ENCODE measurements at regions not wholly inside any gene's neighbourhood (a gene's known extent, or its start where the extent isn't known, plus 50 kb on each side); places are given as distances from the start of the nearest gene placed in this dataset.
A peak's percentile ranks its signal among the peaks of the same experiment; 100 is the strongest.
"Not testable (repeated sequence)": the region's sequence is repeated elsewhere in the genome, so short reads cannot be mapped to it uniquely, and the experiment has no call there.

DNA sequence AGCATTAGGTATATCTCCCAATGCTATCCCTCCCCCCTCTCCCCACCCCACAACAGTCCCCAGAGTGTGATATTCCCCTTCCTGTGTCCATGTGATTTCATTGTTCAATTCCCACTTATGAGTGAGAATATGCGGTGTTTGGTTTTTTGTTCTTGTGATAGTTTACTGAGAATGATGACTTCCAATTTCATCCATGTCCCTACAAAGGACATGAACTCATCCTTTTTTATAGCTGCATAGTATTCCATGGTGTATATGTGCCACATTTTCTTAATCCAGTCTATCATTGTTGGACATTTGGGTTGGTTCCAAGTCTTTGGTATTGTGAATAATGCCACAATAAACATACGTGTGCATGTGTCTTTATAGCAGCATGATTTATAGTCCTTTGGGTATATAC lies 194.6 kb upstream of the WSB1 start:
- not testable (repeated sequence) for ATAC-seq

DNA sequence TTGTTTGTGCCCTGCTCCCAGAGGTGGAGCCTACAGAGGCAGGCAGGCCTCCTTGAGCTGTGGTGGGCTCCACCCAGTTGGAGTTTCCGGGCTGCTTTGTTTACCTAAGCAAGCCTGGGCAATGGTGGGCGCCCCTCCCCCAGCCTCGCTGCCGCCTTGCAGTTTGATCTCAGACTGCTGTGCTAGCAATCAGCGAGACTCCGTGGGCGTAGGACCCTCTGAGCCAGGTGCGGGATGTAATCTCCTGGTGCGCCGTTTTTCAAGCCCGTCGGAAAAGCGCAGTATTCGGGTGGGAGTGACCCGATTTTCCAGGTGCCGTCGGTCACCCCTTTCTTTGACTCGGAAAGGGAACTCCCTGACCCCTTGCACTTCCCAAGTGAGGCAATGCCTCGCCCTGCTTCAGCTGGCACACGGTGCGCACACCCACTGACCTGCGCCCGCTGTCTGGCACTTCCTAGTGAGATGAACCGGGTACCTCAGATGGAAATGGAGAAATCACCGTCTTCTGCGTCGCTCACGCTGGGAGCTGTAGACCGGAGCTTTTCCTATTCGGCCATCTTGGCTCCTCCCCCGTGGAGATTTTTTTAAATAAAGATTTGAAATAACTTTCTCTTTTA lies 189.2 kb upstream of the WSB1 start:
- not testable (repeated sequence) for ATAC-seq

DNA sequence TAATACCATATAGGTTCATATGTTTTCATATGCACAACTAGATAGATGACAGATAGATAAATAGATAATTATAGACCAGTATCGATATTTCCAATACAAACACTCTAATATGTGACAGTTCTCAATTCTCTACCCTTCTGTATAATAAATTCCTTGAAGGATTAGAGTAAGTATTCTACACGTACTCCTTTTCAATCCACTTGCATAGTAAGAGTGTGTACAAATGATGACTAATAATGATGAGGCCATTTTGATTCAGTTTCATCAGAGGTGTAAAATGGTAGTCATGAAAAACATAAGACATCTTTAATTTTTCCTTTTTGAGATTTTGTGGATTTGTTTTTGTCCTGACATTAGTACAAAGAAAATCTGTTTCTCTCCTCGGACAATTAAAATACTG lies 188.3 kb upstream of the WSB1 start:
- ATAC-seq: no peak

DNA sequence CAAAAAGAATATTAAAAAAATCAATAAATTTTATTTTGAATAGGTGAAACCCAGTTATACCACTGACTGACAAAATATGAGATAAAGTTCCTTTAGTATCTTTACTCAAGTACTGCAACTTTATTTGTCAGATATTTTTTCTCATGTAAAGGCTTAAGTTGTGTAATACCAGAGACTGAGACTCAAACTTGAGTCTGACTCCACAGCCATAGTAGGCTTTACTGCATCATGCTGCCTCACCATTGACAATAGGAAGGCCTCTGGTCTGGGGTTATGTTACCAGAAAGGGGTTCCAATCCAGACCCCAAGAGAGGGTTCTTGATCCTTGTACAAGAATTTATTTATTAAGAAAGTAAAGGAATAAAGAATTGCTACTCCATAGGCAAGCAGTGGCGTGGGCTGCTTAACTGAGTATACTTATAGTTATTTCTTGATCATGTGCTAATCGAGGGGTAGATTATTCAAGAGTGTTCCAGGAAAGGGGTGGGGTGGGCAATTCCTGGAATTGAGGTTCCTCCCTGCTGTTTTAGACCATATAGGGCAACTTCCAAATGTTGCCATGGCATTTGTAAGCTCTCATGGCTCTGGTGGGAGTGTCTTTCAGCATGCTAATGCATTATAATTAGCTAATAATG lies 187.4 kb upstream of the WSB1 start:
- ATAC-seq: no peak

DNA sequence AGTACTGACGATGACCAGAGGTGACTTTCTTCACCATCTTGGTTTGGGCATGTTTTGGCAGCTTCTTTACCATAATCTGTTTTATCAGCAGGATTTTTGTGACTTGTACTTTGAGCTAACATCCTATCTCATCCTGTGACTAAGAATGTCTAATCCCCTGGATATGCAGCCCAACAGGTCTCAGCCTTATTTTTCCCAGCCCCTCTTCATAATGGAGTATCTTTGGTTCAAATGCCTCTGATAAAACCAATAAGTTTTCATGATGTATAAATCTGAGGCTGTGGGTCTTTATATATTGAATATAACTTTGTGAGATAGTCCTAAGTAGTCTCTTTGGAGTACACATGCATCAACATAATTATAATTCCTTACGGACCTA lies 186.9 kb upstream of the WSB1 start:
- no peak for ATAC-seq

DNA sequence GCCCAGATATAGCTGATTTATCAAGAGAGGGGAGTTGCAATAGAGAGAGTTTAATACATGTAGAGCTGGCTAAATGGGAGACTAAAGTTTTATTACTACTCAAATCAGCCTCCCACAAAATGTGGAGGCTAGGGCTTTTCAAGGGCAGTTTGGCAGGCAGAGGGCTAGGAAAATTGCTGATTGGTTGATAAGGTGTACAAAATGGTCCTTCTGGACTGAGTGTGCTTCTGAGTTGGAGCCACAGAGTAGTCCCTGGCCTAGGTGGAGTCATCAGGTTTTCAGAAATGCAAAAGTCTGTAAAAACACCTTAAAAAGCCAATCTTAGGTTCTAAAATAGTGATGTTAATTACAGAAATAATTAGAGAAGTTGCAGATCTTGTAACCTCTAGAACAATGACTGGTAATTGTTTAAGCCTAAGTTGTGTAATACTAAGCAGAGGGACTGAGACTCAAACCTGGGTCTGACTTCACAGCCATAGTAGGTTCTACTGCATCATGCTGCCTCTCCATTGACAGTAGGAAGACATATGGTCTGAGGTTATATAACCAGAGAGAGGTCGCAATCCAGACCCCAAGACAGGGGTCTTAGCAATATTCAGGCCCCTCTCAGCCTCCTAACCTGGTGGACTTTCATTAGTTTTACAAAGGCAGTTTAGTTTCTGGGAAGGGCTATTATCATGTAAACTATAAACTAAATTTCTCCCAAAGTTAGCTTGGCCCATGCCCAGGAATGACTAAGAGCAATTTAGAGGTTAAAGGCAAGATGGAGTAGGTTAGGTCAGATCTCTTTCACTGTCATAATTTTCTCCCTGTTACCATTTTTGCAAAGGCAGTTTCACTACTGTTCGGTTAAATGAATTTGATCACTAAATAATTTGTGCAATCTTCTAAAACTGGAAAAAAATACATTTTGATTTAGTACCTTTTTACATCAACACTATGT lies 186.3 kb upstream of the WSB1 start:
- not testable (repeated sequence) for ATAC-seq

DNA sequence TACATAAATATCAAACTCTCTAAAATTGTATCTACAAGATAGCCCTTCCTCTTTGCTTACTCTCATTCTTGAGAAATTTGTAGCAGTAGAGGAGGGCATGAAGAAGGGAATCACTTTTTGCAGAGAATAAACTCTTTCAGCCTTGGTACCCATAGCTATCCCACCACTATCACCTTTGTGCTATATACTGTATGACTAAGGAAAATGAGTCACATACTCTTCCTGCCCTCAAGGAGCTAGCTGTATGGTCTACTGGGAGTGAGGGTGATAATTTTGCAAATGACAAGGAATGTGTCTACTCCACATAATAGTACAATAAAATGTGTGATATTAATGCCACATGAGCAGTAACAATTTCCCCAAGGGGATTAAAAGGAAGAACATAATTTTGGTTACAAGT lies 184.6 kb upstream of the WSB1 start:
- ATAC-seq: no peak

DNA sequence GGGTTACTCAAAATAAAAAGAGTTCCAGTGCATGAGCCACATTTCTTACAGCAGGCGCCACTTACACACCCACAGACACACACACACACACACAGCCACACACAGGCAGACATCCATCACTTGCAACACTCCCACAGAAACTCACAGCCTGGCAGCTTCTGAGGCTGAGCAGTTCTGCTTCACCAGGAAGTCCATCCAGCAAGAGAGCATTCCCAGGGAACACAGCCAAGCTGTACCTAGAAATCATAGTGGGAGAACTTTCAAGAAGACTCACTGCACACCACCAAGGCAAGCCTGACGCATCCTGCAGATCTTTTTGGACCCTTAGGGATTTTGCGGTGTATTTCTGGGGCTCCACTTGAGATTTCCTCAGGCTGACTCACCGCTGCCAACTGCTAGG lies 140.9 kb upstream of the WSB1 start:
- ATAC-seq: no peak

DNA sequence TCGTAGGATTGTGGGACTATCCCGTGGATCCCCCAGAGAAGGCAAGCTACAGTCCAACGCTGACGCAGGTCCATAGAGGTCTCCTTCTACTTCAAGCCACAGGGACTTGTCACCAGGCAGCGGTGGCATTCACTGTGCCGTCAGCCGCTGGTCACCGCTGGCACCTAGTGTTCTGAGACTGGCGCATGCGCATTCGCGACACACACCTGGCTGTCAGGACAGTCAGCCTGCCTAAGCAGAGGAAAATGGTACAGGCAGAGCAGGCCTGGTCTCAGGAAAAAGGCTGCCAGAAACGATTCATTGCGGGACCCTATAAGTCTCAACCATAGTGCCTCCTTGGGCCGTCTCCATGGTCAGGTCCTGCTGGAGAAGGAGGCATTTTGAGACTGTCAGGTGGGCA lies 138.0 kb upstream of the WSB1 start:
- no peak for ATAC-seq

DNA sequence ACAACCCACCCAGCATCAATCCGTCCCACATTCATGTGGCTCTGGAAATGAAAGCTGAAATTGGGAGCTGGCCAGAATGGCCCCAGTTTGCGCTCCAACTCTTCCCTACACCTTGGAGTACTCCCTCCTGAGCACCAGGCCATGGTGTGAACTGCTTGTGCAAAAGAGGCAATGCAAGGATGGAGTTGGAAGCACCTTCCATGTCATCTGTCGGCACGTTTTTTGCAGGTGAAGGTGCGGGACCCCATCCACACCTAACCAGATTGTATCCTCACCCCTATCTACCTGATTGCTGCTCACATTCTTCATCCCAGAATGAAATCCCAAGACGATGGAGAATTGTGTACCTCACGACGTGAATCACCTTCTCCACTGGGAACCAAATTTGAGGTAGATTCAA lies 136.6 kb upstream of the WSB1 start:
- ATAC-seq: no peak

DNA sequence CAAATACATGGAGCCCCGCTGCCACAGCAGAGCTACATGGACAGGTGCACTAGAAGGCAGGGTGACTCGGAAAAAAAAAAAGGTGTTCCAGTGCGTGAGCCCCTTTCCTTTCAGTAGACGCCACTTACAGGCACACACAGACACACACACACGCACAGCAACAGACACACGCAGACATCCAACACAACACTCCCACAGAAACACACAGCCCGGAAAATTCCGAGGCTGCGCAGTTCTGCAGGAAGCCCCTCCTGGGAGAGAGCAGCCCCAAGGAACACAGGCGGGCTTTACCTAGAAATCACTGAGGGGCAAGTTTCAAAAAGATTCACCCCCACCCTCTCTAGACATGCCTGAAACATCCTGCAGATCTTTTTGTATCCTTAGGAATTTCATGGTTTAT lies 136.0 kb upstream of the WSB1 start:
- ATAC-seq: no peak

DNA sequence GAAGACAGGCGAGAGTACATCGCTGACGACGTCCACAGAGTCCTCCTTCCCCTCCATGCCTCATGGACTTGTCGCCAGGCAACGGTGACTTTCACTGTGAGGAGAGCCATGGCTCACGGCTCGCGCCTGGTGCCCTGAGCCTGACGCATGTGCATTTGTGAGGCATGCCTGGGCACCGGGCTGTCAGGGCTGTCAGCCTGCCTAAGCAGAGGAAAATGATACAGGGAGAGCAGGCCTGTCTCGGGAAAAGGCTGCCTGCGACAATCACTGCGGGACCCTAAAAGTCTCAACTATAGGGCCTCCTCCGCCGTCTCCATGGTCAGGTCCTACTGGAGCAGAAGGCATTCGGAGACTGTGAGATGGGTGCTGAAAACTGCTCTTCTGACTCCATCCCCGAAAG lies 135.5 kb upstream of the WSB1 start:
- no peak for ATAC-seq

DNA sequence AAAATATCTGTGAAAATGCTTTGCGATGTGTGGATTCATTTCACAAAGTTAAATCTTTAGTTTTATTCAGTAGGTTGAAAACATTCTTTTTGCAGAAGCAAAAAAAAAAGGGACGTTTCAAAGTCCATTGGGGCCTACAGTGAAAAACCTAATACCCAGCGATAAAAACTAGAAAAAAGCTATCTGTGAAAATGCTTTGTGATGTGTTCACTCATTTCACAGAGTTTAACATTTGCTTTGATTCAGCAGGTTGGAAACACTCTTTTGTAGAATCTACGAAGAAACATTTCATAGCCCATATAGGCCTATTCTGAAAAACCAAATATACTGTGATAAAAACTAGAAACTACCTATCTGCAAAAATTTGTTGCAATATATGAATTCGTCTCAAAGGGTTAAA lies 113.6 kb upstream of the WSB1 start:
- no peak for ATAC-seq

DNA sequence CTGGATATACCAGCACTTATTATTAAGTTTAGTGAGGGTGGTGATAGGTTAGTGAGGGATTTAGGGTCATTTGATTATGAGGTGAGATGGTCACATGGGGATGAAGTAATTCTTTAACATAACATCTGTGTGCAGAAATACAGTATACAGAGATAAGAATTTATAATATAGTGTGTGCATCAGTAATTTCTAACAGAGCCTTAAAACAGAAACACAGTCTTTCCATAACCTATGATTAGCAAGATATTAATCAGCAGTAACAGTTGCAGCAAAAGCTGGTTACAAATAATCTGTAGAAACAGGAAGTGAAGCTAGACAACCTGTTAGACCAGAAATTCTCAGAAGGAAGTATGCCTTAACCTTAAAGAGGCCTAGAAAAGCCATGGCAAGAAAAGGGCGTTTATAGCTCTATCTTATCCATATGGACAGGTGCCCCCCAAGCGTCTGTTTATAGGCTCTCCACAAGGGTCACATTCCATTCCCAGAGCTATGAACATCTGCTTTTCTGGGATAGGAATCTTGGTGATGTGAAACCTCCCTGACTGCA lies 112.5 kb upstream of the WSB1 start:
- ATAC-seq: not testable (repeated sequence)

DNA sequence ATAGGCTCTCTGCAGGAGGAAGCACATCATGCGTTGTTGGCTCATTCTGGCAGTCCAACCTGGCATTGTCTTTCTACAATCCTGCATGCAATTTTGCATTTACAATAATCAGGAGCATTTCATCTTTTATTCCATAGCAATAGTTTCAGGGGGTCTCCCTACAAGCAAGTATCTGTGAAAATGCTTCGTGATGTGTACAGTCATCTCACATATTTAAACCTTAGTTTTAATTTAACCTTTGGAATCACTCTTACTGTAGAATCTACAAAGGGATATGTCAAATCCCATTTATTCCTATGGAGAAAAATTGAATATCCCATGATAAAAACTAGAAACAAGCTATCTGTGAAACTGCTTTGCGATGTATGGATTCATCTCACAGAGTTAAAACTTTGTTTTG lies 112.0 kb upstream of the WSB1 start:
- ATAC-seq: no peak

DNA sequence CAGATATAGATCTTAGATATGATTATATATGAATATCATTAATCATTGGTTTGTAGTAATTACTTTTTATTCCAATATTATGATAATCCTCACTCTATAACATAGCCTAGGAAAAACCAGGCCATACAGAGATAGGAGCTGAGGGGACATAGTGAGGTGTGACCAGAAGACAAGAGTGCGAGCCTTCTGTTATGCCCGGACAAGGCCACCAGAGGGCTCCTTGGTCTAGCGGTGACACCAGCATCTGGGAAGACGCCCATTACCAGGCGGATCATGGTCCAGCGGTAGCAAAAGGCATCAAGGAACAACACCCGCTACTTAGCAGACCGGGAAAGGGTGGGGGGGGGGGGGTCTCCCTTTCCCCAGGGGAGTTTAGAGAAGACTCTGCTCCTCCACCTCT lies 96.4 kb upstream of the WSB1 start:
- ATAC-seq: not testable (repeated sequence)

DNA sequence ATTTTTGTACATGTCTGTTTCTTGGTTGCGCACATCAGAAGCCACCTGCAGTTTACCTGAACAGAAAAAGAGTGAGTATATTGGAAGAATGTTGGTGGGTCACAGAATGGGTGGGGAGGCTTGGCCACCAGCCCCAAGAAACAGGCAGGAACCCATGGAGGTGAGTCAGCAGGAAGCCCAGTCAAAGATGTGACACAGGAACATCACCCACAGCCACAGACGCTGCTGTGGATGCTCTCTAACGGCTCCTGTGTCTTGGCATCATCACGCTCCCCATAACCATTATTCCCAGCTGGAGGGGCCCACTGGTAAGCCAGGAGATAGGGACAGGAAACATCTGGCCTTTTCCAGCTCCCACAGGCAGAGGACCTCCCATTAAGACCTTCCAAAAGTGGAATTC lies 94.0 kb upstream of the WSB1 start:
- ATAC-seq: no peak

DNA sequence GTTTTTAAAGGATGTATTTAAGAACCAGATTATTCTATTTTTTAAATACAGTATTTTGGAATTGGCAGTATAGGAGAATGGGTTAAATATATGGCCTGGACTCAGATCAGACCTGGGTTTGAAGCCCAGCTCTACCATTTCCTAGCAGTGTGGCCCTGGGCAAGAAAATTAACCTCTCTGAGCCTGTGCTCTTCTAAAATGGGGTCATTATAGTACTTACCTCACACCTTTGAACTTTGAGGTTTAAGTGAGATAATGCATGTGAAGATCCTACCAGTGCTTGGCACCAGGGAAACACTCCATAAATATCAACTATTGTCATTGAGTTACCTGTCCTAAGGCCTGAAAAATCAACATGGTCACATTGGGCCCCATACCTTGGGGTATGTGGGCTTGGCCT lies 93.4 kb upstream of the WSB1 start:
- ATAC-seq: no peak

DNA sequence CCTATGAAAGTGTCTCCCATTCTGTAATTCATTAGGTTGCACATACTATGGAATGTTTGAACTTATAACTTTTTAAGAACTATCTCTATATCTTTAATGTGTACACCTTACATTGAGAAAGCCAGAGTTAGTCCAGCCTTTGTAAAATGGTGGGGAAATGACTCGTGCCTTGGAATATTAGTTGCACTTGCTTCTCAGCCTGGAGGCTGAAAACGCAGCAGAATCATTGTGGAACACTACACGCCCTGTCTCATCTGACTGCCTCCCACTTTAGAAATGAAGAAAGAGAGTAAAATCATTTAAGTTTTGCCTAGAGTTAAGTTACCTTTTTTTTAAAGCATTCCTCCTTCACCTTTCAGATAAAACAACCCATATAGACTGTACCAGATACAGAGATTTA lies 90.7 kb upstream of the WSB1 start:
- ATAC-seq: no peak

DNA sequence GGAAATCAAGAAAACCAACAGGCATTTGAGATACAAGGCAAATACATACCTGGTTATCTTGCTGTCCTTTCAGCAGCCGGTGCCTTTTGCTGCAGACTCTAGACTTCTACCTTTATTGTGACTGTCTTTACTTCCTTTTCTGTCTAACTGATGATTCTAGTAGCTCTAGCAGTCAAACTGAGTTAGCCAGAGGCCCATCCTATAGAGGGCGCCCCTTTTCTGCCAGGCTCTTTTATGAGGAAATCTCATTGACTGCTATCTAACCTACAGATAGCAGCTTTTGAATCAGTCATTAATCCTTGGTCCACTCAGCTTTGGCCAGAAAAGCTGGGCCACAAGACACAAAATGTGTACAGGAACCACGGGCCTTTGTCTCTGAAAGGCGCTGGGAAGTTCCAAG lies 87.5 kb upstream of the WSB1 start:
- ATAC-seq: peak; percentile 36

DNA sequence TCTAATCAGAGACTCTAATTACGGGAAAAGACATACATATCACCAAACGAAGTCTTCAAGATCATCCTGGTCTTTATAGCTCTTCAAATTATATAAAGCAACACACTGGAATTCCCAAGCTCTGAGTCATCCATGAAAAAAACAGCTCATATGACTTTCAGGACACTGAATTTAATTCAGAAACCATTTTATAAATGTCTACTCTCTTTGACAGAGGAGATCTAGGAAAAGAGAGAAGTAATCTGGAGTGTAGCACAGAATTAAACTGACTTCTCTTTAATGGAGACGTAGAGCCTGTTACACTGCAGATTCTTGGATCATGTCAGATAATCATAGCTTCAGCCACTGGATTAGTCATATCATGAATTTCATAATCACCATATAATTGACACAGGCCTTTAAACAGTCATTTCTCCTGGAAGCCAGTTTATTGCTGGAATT lies 86.8 kb upstream of the WSB1 start:
- peak; percentile 93 for ATAC-seq

DNA sequence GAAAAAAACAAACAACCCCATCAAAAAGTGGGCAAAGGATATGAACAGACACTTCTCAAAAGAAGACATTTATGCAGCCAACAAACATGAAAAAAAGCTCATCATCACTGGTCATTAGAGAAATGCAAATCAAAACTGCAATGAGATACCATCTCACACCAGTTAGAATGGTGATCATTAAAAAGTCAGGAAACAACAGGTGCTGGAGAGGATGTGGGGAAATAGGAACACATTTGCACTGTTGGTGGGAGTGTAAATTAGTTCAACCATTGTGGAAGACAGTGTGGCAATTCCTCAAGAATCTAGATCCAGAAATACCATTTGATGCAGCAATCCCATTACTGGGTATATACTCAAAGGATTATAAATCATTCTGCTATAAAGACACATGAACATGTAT lies 85.5 kb upstream of the WSB1 start:
- ATAC-seq: not testable (repeated sequence)

DNA sequence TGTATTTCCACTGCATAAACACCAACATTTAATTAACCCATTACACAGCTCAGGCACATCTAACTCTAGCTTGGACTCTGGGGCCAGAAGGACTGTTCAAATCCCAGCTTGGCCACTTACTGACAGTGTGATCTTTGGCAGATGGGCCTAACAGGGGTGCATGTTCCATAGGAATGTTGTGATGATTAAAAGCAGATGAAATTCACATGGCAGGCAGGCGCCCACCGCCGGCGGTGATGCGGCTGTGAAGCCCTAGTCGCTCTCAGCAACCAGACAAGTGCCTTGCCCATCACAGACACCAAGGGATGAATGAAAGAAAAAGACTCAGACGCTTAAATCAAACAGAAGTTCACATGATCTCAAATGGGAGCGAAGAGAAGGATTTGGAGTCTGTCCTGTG lies 84.6 kb upstream of the WSB1 start:
- no peak for ATAC-seq

DNA sequence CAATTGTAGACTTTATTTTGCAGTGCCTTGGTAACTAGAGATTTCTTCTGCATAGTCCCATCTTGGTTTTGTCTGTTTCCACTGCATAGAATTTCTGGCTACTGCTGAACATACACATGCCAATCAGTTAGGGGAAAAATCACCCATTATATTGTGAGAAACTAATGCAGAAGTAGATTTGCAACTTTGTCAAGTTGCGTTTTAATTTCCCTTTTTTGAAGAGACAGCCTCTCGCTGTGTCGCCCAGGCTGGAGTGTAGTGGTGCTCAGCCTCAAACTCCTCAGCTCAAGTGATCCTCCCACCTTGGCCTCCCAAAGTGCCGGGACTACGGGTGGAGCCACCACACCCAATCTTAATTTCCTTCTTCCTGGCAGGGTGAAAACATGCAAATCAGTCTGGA lies 83.1 kb upstream of the WSB1 start:
- ATAC-seq: not testable (repeated sequence)
